GM12891 (cell line): ENCODE measurements at regions not wholly inside any gene's neighbourhood (a gene's known extent, or its start where the extent isn't known, plus 50 kb on each side); places are given as distances from the start of the nearest gene placed in this dataset.

ENCODE experiments used
- POLR2A ChIP-seq: IDR thresholded peaks from 2 replicates; pipeline ENCODE4 v1.6.1; 2011; ENCODE audit warnings: low read depth, low read length, control low read depth
- POLR2AphosphoS5 ChIP-seq: IDR thresholded peaks from 2 replicates; pipeline ENCODE4 v1.6.1; 2011; ENCODE audit warnings: low read depth, low read length, control low read depth
- TAF1 ChIP-seq: IDR thresholded peaks from 2 replicates; pipeline ENCODE4 v1.6.1; 2011; ENCODE audit warnings: low read depth, low read length, control low read depth

DNA sequence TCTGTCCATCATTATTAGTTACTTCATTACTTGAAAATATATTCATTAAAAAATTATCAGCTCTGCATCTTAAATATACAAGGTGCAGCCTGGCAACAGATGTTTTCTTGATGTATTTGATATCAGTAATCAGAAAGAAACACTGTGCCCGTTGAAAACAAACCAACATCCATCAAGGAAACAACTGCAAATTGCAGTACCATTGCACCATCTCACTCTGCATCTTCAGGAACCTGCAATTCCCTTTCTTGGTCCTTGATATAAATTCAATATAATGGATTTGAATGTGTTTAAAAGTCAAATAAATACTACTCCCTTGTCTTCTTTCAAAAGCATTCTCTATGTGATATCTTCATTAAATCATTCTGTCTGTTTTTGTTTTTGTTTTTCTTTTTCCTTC is 1131.2 kb downstream of the FAM181B start:
- TF ChIP-seq POLR2AphosphoS5, result no peak
- no peak for TF ChIP-seq POLR2A
- no peak for TF ChIP-seq TAF1
